GM23338 (cell line): ENCODE measurements at regions not wholly inside any gene's neighbourhood (a gene's known extent, or its start where the extent isn't known, plus 50 kb on each side); places are given as distances from the start of the nearest gene placed in this dataset.

Source experiments
- ATAC-seq: fragments of 200-7000 bp; cut with Tn5 transposase; 3 replicates; pipeline ENCODE4 v1.9.1; 2020
- DNase-seq: peaks from one replicate; pipeline ENCODE4 v3.0.0-alpha.2; 2015; ENCODE audit warnings: low spot score
- H2AFZ ChIP-seq: fragments of 200-600 bp; sonication (generic); 2 replicates; pipeline ENCODE4 v1.8.0; 2016; ENCODE audit warnings: antibody characterized with exemption, mild to moderate bottlenecking, moderate library complexity
- H3F3A ChIP-seq: fragments of 200-600 bp; sonication (generic); replicated peaks from 2 replicates; pipeline ENCODE4 v1.8.0; 2017; ENCODE audit warnings: antibody characterized with exemption, mixed run types, low read depth
- H3K27ac ChIP-seq: fragments of 200-600 bp; sonication (generic); 2 replicates; pipeline ENCODE4 v1.6.1; 2016; ENCODE audit warnings: low read depth
- H3K27me3 ChIP-seq: fragments of 200-600 bp; sonication (generic); 2 replicates; pipeline ENCODE4 v1.8.0; 2016; ENCODE audit warnings: mild to moderate bottlenecking, mixed run types, moderate library complexity; ENCODE audit not compliant: insufficient read depth
- H3K36me3 ChIP-seq: fragments of 200-600 bp; sonication (generic); 2 replicates; pipeline ENCODE4 v1.8.0; 2016; ENCODE audit warnings: mild to moderate bottlenecking; ENCODE audit not compliant: insufficient read depth
- H3K4me1 ChIP-seq: fragments of 200-600 bp; sonication (generic); 2 replicates; pipeline ENCODE4 v1.8.0; 2016; ENCODE audit warnings: mild to moderate bottlenecking, moderate library complexity; ENCODE audit not compliant: insufficient read depth
- H3K4me2 ChIP-seq: fragments of 200-600 bp; sonication (generic); 2 replicates; pipeline ENCODE4 v1.7.1; 2017; ENCODE audit warnings: mixed run types
- H3K4me3 ChIP-seq: fragments of 200-600 bp; sonication (generic); 2 replicates; pipeline ENCODE4 v1.6.1; 2016; ENCODE audit warnings: mixed run types
- H3K79me2 ChIP-seq: fragments of 200-600 bp; sonication (generic); replicated peaks from 2 replicates; pipeline ENCODE4 v1.8.0; 2017; ENCODE audit warnings: mild to moderate bottlenecking; ENCODE audit not compliant: insufficient read depth
- H3K9me2 ChIP-seq: fragments of 200-600 bp; sonication (generic); 2 replicates; pipeline ENCODE4 v1.8.0; 2017; ENCODE audit not compliant: insufficient read depth
- H4K20me1 ChIP-seq: fragments of 200-600 bp; sonication (generic); replicated peaks from 2 replicates; pipeline ENCODE4 v1.8.0; 2017; ENCODE audit warnings: mild to moderate bottlenecking; ENCODE audit not compliant: insufficient read depth
- H3K27ac Mint-ChIP-seq: 2 replicates; pipeline ENCODE4 v1.8.0; 2020; ENCODE audit warnings: inconsistent platforms, mild to moderate bottlenecking, moderate library complexity, mixed read lengths
- H3K27me3 Mint-ChIP-seq: 3 replicates; pipeline ENCODE4 v1.8.0; 2022; ENCODE audit warnings: low read depth, mild to moderate bottlenecking, moderate library complexity, mixed read lengths, inconsistent platforms; ENCODE audit not compliant: insufficient read depth, poor library complexity
- H3K36me3 Mint-ChIP-seq: 3 replicates; pipeline ENCODE4 v1.8.0; 2021; ENCODE audit warnings: low read depth, mild to moderate bottlenecking, inconsistent platforms, moderate library complexity, mixed read lengths
- H3K4me1 Mint-ChIP-seq: 3 replicates; pipeline ENCODE4 v1.8.0; 2020; ENCODE audit warnings: mild to moderate bottlenecking, inconsistent platforms, mixed read lengths
- H3K4me3 Mint-ChIP-seq: 3 replicates; pipeline ENCODE4 v1.8.0; 2021; ENCODE audit warnings: moderate library complexity, mild to moderate bottlenecking, inconsistent platforms, mixed read lengths
- H3K9me3 Mint-ChIP-seq: 3 replicates; pipeline ENCODE4 v1.8.0; 2020; ENCODE audit warnings: moderate library complexity, mild to moderate bottlenecking, inconsistent platforms, mixed read lengths
- CREB1 ChIP-seq: fragments of 250-450 bp; sonication (Bioruptor Pico); IDR thresholded peaks from 2 replicates; pipeline ENCODE4 v1.5.0; 2020; ENCODE audit warnings: low read depth, mild to moderate bottlenecking, moderate library complexity
- EZH2 ChIP-seq: fragments of 200-600 bp; sonication (generic); IDR thresholded peaks from one replicate; pipeline ENCODE4 v1.8.0; 2017; ENCODE audit warnings: antibody characterized with exemption, mild to moderate bottlenecking, low read depth; ENCODE audit not compliant: unreplicated experiment
- NANOG ChIP-seq: IDR thresholded peaks from 2 replicates; pipeline ENCODE4 v1.6.1; 2016; ENCODE audit warnings: antibody characterized with exemption, borderline replicate concordance
- POLR2AphosphoS5 ChIP-seq: IDR thresholded peaks from 2 replicates; pipeline ENCODE4 v1.6.1; 2016; ENCODE audit warnings: antibody characterized with exemption, low read depth
- STAT1 ChIP-seq: IDR thresholded peaks from one replicate; pipeline ENCODE4 v1.6.1; 2016; ENCODE audit warnings: antibody characterized with exemption; ENCODE audit not compliant: unreplicated experiment
- ZNF114 ChIP-seq: fragments of 250-450 bp; sonication (Bioruptor Pico); IDR thresholded peaks from 2 replicates; pipeline ENCODE4 v1.5.0; 2020; ENCODE audit warnings: mild to moderate bottlenecking, moderate library complexity
- ZNF331 ChIP-seq: fragments of 250-450 bp; sonication (Bioruptor Pico); IDR thresholded peaks from 2 replicates; pipeline ENCODE4 v1.5.0; 2020; ENCODE audit warnings: low read depth, mild to moderate bottlenecking, moderate library complexity
- TF ChIP-seq, protein P1 (sequence below): IDR thresholded peaks from 2 replicates; pipeline ENCODE4 v1.6.1; 2016; ENCODE audit warnings: antibody characterized with exemption
- TF ChIP-seq, protein P2 (sequence below): fragments of 250-450 bp; sonication (Bioruptor Pico); IDR thresholded peaks from 2 replicates; pipeline ENCODE4 v1.5.0; 2020; ENCODE audit warnings: mild to moderate bottlenecking, moderate library complexity
- TF ChIP-seq, protein P3 (sequence below), 2 experiments: fragments of 200-600 bp in 1 of 2; sonication (generic) in 1 of 2; conservative IDR thresholded peaks; 2 replicates each; pipeline versions ENCODE4 v1.5.1 to v1.6.1; 2016 to 2017; ENCODE audit warnings: antibody characterized with exemption in 2 of 2, low read depth in 2 of 2, mild to moderate bottlenecking in 2 of 2, moderate library complexity in 1 of 2

DNA sequence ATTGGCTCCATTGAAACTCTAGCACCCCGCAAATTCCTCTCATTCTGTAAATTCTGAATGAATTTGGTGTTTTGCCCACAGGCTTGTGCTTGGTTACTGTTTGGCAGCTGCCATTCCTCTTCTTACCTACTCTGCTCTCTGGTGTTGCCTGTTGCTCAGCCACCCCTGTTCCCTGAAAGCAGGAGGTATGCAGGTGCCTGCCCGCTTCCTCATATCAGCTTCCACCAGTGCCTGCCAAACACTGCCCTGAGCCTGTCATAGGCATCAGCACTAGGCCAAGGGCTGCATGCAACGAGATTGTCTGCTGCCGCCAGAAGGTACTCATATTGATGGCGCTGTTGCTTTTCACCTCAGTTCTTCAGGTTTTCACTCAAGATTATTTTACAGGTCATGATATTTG is 978.1 kb downstream of the C4orf33 start:
- Histone ChIP-seq H3K4me3 (no peak overlapping the region), H3K9me2 (no peaks in the 10 kb centered on the region), H3K36me3 (no peaks in the 10 kb centered on the region), H3K4me1 (peaks cover 5% of the 10 kb centered on the region; the same call in 1 of the 2 replicates), H3K4me2 (no peak overlapping the region), H2AFZ (no peak overlapping the region), H3K79me2 (no peaks in the 10 kb centered on the region), H3K27ac (no peak overlapping the region), H3F3A (no peaks in the 10 kb centered on the region), H4K20me1 (no peaks in the 10 kb centered on the region), H3K27me3 (no peaks in the 10 kb centered on the region)
- Mint-ChIP-seq H3K4me3 (no peak overlapping the region), H3K27ac (no peak overlapping the region; the same call in 1 of the 2 replicates), H3K9me3 (peaks cover 7% of the 10 kb centered on the region; the same call in 2 of the 3 replicates), H3K36me3 (peaks cover 12% of the 10 kb centered on the region; the same call in 2 of the 3 replicates), H3K4me1 (peaks cover 22% of the 10 kb centered on the region), H3K27me3 (peaks cover 2% of the 10 kb centered on the region)
- peak; percentile 79 for ATAC-seq
- peak; percentile 31 for DNase-seq
- TF ChIP-seq, protein P1, sequence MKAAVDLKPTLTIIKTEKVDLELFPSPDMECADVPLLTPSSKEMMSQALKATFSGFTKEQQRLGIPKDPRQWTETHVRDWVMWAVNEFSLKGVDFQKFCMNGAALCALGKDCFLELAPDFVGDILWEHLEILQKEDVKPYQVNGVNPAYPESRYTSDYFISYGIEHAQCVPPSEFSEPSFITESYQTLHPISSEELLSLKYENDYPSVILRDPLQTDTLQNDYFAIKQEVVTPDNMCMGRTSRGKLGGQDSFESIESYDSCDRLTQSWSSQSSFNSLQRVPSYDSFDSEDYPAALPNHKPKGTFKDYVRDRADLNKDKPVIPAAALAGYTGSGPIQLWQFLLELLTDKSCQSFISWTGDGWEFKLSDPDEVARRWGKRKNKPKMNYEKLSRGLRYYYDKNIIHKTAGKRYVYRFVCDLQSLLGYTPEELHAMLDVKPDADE: no peak
- no peak for TF ChIP-seq STAT1
- TF ChIP-seq, protein P2, sequence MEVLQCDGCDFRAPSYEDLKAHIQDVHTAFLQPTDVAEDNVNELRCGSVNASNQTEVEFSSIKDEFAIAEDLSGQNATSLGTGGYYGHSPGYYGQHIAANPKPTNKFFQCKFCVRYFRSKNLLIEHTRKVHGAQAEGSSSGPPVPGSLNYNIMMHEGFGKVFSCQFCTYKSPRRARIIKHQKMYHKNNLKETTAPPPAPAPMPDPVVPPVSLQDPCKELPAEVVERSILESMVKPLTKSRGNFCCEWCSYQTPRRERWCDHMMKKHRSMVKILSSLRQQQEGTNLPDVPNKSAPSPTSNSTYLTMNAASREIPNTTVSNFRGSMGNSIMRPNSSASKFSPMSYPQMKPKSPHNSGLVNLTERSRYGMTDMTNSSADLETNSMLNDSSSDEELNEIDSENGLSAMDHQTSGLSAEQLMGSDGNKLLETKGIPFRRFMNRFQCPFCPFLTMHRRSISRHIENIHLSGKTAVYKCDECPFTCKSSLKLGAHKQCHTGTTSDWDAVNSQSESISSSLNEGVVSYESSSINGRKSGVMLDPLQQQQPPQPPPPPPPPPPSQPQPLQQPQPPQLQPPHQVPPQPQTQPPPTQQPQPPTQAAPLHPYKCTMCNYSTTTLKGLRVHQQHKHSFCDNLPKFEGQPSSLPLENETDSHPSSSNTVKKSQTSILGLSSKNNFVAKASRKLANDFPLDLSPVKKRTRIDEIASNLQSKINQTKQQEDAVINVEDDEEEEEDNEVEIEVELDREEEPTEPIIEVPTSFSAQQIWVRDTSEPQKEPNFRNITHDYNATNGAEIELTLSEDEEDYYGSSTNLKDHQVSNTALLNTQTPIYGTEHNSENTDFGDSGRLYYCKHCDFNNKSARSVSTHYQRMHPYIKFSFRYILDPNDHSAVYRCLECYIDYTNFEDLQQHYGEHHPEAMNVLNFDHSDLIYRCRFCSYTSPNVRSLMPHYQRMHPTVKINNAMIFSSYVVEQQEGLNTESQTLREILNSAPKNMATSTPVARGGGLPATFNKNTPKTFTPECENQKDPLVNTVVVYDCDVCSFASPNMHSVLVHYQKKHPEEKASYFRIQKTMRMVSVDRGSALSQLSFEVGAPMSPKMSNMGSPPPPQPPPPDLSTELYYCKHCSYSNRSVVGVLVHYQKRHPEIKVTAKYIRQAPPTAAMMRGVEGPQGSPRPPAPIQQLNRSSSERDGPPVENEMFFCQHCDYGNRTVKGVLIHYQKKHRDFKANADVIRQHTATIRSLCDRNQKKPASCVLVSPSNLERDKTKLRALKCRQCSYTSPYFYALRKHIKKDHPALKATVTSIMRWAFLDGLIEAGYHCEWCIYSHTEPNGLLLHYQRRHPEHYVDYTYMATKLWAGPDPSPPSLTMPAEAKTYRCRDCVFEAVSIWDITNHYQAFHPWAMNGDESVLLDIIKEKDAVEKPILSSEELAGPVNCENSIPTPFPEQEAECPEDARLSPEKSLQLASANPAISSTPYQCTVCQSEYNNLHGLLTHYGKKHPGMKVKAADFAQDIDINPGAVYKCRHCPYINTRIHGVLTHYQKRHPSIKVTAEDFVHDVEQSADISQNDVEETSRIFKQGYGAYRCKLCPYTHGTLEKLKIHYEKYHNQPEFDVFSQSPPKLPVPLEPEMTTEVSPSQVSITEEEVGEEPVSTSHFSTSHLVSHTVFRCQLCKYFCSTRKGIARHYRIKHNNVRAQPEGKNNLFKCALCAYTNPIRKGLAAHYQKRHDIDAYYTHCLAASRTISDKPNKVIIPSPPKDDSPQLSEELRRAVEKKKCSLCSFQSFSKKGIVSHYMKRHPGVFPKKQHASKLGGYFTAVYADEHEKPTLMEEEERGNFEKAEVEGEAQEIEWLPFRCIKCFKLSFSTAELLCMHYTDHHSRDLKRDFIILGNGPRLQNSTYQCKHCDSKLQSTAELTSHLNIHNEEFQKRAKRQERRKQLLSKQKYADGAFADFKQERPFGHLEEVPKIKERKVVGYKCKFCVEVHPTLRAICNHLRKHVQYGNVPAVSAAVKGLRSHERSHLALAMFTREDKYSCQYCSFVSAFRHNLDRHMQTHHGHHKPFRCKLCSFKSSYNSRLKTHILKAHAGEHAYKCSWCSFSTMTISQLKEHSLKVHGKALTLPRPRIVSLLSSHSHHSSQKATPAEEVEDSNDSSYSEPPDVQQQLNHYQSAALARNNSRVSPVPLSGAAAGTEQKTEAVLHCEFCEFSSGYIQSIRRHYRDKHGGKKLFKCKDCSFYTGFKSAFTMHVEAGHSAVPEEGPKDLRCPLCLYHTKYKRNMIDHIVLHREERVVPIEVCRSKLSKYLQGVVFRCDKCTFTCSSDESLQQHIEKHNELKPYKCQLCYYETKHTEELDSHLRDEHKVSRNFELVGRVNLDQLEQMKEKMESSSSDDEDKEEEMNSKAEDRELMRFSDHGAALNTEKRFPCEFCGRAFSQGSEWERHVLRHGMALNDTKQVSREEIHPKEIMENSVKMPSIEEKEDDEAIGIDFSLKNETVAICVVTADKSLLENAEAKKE (CRISPR knock-in tag): no peak
- TF ChIP-seq, protein P3, sequence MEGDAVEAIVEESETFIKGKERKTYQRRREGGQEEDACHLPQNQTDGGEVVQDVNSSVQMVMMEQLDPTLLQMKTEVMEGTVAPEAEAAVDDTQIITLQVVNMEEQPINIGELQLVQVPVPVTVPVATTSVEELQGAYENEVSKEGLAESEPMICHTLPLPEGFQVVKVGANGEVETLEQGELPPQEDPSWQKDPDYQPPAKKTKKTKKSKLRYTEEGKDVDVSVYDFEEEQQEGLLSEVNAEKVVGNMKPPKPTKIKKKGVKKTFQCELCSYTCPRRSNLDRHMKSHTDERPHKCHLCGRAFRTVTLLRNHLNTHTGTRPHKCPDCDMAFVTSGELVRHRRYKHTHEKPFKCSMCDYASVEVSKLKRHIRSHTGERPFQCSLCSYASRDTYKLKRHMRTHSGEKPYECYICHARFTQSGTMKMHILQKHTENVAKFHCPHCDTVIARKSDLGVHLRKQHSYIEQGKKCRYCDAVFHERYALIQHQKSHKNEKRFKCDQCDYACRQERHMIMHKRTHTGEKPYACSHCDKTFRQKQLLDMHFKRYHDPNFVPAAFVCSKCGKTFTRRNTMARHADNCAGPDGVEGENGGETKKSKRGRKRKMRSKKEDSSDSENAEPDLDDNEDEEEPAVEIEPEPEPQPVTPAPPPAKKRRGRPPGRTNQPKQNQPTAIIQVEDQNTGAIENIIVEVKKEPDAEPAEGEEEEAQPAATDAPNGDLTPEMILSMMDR (conservative IDR thresholded peaks at IDR 0.05; ENCODE audit: low read depth in 2 of 2): no peak
- no peak for TF ChIP-seq CREB1 (CRISPR knock-in tag)
- TF ChIP-seq EZH2: no peak
- TF ChIP-seq ZNF114 (CRISPR knock-in tag): no peak
- no peak for TF ChIP-seq POLR2AphosphoS5
- no peak for TF ChIP-seq ZNF331 (CRISPR knock-in tag)
- no peak for TF ChIP-seq NANOG
